ENCODE measurements at regions not wholly inside any gene's neighbourhood (a gene's known extent, or its start where the extent isn't known, plus 50 kb on each side); places are given as distances from the start of the nearest gene placed in this dataset.

DNA sequence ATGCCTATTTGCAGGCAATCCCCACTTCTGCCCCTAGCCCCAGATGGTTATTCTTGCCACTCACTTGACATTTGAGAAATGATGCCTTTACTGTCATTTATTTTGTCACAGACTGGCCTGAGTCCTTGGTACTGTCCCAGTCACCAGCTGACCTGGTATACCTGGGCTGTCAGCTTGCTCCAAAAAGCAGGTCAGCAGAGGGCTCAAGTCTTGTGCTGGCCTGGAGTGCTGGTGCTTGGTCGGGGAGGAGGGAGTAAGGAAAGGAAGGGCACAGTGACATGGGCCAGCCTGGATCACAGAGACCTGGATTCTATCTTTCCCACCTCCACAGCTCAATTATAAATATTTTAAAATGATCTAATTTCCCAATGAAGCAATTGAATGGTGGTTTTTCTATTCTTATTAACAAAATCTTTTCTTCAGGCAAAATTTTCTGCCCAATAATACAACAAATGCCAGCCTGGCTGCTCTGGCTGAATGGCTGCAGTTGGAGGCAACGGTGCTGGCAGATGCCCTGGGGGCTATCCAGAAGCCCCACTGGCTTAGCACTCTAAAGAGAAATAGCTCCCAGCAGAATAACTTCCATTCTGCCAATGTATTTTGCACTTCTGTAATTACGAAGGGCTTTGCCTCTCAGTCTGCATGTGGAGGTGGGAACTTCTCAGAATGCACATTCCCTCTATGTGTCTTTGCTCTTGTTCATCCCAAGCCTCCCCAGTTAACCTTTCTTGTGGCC lies 160.6 kb downstream of the GADD45G start:
- no peak for TF ChIP-seq POLR2A (IDR thresholded peaks at IDR 0.05)
- TF ChIP-seq, protein P1, sequence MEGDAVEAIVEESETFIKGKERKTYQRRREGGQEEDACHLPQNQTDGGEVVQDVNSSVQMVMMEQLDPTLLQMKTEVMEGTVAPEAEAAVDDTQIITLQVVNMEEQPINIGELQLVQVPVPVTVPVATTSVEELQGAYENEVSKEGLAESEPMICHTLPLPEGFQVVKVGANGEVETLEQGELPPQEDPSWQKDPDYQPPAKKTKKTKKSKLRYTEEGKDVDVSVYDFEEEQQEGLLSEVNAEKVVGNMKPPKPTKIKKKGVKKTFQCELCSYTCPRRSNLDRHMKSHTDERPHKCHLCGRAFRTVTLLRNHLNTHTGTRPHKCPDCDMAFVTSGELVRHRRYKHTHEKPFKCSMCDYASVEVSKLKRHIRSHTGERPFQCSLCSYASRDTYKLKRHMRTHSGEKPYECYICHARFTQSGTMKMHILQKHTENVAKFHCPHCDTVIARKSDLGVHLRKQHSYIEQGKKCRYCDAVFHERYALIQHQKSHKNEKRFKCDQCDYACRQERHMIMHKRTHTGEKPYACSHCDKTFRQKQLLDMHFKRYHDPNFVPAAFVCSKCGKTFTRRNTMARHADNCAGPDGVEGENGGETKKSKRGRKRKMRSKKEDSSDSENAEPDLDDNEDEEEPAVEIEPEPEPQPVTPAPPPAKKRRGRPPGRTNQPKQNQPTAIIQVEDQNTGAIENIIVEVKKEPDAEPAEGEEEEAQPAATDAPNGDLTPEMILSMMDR (IDR thresholded peaks at IDR 0.05): no peak
- no peak for TF ChIP-seq POLR2AphosphoS5 (IDR thresholded peaks at IDR 0.05)

Data from breast epithelium (tissue), 3 donors.